COLO668 (cell line): ENCODE measurements at regions not wholly inside any gene's neighbourhood (a gene's known extent, or its start where the extent isn't known, plus 50 kb on each side); places are given as distances from the start of the nearest gene placed in this dataset.
"Not testable (repeated sequence)": the region's sequence is repeated elsewhere in the genome, so short reads cannot be mapped to it uniquely, and the experiment has no call there.

ENCODE experiments used
- DNase-seq: peaks from one replicate; lab custom pipeline; 2025; ENCODE audit not compliant: unreplicated experiment; lab: John Stamatoyannopoulos, UW

- DNase-seq, result no peak
These were observed 452.1 kb upstream of the RPS6KA3 start for GRCh38 chrX:20718592-20719380.

GRCh38 chrX:20715176-20715575 lies 448.5 kb upstream of the RPS6KA3 start:
- DNase-seq, result no peak

GRCh38 chrX:20712811-20713210 lies 446.1 kb upstream of the RPS6KA3 start:
- no peak for DNase-seq

- DNase-seq, result peak; percentile 3
These were observed 444.7 kb upstream of the RPS6KA3 start for GRCh38 chrX:20711366-20711765.

- no peak for DNase-seq
These were observed 426.4 kb upstream of the RPS6KA3 start for GRCh38 chrX:20693078-20693477.

GRCh38 chrX:20686256-20686655 lies 419.5 kb upstream of the RPS6KA3 start:
- DNase-seq, result no peak

- no peak for DNase-seq
These were observed 418.9 kb upstream of the RPS6KA3 start for GRCh38 chrX:20685652-20686051.

- DNase-seq, result no peak
These were observed 415.0 kb upstream of the RPS6KA3 start for GRCh38 chrX:20681683-20682082.

- no peak for DNase-seq
These were observed 414.3 kb upstream of the RPS6KA3 start for GRCh38 chrX:20680998-20681397.

GRCh38 chrX:20672476-20672875 lies 405.8 kb upstream of the RPS6KA3 start:
- DNase-seq, result no peak

GRCh38 chrX:20671746-20672145 lies 405.0 kb upstream of the RPS6KA3 start:
- not testable (repeated sequence) for DNase-seq

GRCh38 chrX:20670611-20671010 lies 403.9 kb upstream of the RPS6KA3 start:
- DNase-seq, result no peak

GRCh38 chrX:20668550-20668949 lies 401.8 kb upstream of the RPS6KA3 start:
- no peak for DNase-seq

GRCh38 chrX:20666331-20666730 lies 399.6 kb upstream of the RPS6KA3 start:
- no peak for DNase-seq

- no peak for DNase-seq
These were observed 398.8 kb upstream of the RPS6KA3 start for GRCh38 chrX:20665481-20665880.

- no peak for DNase-seq
These were observed 398.1 kb upstream of the RPS6KA3 start for GRCh38 chrX:20664774-20665173.

- no peak for DNase-seq
These were observed 397.4 kb upstream of the RPS6KA3 start for GRCh38 chrX:20664131-20664530.

GRCh38 chrX:20663336-20663735 lies 396.6 kb upstream of the RPS6KA3 start:
- no peak for DNase-seq

GRCh38 chrX:20656721-20657120 lies 390.0 kb upstream of the RPS6KA3 start:
- no peak for DNase-seq

GRCh38 chrX:20654596-20655106 lies 387.9 kb upstream of the RPS6KA3 start:
- DNase-seq, result no peak

GRCh38 chrX:20653070-20653469 lies 386.4 kb upstream of the RPS6KA3 start:
- no peak for DNase-seq

GRCh38 chrX:20641954-20642353 lies 375.2 kb upstream of the RPS6KA3 start:
- no peak for DNase-seq

- DNase-seq, result no peak
These were observed 372.4 kb upstream of the RPS6KA3 start for GRCh38 chrX:20639115-20639514.
